ENCODE measurements at regions not wholly inside any gene's neighbourhood (a gene's known extent, or its start where the extent isn't known, plus 50 kb on each side); places are given as distances from the start of the nearest gene placed in this dataset.

- no peak for TF ChIP-seq CTCF (IDR thresholded peaks at IDR 0.05)
- no peak for TF ChIP-seq EZH2 (IDR thresholded peaks at IDR 0.05)
- no peak for TF ChIP-seq EZH2phosphoT487 (IDR thresholded peaks at IDR 0.05)
Measured at GRCh38 chr12:132429602-132429945, 60.4 kb upstream of the FBRSL1 start.
